HG02798 (cell line): ENCODE measurements at regions not wholly inside any gene's neighbourhood (a gene's known extent, or its start where the extent isn't known, plus 50 kb on each side); places are given as distances from the start of the nearest gene placed in this dataset.
"Not testable (repeated sequence)": the region's sequence is repeated elsewhere in the genome, so short reads cannot be mapped to it uniquely, and the experiment has no call there.

Experiments
- ATAC-seq: cut with Tn5 transposase; IDR thresholded peaks from one replicate; pipeline ENCODE4 v1.9.1; 2021; ENCODE audit warnings: mild to moderate bottlenecking; ENCODE audit not compliant: unreplicated experiment, poor library complexity

DNA sequence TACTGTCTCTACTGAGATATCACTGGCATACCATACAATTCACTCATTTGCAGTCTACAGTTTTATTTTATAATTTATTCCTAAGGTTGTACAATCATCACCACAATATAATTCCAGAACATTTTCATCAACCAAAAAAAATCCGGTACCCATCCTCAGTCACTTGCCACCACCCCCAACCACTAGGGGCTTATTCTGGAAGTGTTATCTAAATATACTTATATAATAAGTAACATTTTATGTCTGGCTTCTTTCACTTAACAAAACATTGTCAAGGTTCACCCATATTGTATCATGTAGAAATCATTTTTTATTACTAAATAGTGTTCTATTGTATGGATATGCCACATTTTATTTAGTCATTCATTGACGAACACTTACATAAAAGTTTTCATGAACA, 440.8 kb downstream of the RNF144A start:
- no peak for ATAC-seq

- no peak for ATAC-seq
These were observed 441.7 kb downstream of the RNF144A start for GRCh38 chr2:7358865-7359447.

- no peak for ATAC-seq
These were observed 446.7 kb downstream of the RNF144A start for GRCh38 chr2:7363906-7364305.

GRCh38 chr2:7368211-7368610, 451.0 kb downstream of the RNF144A start:
- ATAC-seq = no peak

- no peak for ATAC-seq
These were observed 455.9 kb downstream of the RNF144A start for GRCh38 chr2:7373156-7373555.

DNA sequence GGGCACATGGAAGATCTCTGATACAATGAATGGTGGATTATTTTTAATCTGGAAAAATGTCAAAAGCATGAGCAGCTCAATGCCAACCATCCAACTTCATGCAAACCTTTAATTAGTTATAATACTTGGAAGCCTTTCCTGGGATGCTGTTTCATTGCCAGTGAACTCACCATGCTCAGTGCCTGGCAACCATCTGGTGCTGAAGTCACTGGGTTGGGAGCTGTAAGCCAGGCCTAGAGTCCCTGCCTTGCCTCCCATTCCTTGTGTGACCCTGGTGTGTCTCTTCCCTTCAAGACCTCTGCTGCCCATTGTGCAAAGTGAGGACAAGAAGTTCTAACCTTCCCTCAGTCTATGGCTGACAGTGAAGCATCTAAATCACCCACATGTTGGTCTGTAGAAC, 458.7 kb downstream of the RNF144A start:
- no peak for ATAC-seq

GRCh38 chr2:7377916-7378569, 460.8 kb downstream of the RNF144A start:
- ATAC-seq = no peak

DNA sequence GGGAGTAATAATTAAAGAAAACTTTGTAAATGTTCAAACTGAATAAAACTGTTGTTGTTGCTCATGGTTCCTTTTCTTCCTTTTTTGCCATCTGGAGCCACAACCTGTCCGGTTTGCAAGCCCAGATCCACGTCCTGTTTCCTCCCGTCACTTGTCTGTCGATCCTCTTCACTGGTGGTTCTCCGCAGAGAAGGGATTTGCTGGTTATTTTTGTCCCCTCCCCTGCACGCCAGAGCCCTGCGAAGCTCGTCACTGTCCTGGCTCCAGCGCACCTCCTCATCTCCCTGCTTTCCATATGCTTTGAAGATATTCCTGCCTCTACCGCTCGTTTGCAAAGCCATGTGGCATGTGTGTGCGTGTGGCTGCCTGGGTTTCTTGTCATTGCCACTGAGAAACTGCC, 461.4 kb downstream of the RNF144A start:
- ATAC-seq = no peak

DNA sequence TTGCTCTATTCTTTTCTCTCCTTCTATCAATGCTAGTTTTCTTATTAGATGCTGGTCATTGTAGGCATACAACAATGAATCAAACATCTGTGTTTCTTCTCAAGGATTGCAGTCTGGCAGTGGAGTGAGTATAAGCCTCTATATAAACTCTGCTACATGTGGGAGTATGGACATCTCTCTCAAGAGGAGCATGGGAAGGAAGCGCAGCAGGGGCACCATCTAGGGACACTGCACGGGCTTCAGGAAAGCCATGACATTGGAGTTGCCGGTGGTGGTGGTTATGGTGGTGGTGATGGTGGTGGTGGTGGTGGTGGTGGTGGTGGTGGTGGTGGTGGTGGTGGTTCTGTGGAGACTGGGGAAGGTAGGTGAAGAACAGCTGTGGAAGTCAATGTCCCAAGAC, 462.6 kb downstream of the RNF144A start:
- ATAC-seq = no peak

DNA sequence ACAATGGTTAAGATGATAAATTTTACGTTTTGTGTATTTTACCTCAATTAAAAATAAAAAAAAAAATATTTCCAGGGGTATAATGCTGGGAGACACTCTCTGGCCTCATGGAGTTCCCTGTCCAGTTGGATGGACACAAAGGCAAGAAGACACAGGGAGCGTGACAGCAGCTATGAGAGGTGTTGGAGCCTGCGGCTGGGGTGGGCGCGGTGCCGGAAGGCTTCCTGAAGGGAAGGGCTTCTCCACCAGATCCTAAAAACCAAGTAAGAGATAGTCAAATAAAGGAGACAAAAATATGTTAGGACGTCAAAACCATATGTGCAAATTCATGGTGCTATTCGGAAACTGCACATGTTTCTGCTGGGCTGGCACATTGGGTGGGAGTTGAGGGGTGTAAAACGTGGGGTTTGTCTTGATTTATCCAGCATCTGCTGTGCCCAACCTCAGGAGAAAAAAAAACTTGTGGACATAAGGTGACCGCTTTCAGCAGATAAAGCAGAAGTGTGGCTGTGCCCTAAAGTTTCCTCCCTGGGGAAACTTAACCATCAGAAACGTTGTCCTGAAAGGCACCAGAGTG, 467.6 kb downstream of the RNF144A start:
- no peak for ATAC-seq

GRCh38 chr2:7390311-7390710, 473.1 kb downstream of the RNF144A start:
- not testable (repeated sequence) for ATAC-seq

DNA sequence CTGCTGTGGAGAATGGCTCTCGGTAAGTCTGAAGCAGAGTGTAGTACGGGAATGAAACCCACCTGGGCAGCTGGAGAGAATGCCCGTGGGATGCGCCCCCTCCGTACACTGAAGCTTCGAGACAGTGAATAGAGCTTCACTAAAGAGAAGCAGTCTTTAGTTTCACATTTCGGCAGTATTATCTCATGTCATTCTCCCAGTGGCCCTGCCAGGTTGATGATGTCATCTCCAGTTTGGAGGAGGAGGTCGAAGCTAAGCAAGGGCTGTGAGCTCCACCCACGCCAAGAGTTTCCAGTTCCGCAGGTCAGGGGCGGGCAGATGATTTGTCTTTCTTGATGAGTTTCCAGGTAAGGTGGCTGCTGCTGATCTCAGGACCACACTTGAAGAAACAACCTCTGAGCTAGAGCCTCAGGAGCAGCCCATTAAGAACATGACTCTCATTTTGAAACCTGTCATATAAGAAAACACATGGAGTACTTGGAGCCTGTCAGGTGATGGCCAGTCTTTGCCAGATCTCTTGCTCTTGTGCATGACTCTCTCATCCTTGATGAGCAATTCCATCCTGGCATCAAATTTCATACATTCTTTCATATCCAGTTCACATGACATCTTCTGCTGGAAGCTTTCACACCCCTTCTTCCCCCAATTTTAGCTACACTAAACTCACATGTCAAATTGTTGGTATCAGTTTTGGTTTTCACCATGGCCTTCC, 475.0 kb downstream of the RNF144A start:
- no peak for ATAC-seq

- no peak for ATAC-seq
These were observed 477.0 kb downstream of the RNF144A start for GRCh38 chr2:7394195-7394594.

DNA sequence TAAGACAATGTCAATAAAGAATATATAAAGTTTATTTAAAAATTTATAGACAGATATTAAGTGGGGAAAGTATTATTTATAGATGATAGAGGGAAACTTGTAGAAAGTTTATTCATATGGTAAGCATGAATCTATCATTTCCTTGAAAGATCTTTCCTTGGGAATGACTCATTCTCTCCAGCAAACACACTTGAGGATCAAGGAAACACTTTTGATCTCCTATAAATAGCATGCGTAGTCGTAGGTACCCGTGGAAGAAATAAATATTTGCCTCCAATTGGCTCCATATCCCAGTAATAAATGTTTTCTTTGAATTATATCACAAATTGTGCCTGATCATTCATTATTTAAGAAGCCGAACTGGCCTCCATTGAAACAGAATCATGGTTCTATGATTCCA, 483.4 kb downstream of the RNF144A start:
- no peak for ATAC-seq

- ATAC-seq = no peak
These were observed 486.0 kb downstream of the RNF144A start for GRCh38 chr2:7403092-7403775.

DNA sequence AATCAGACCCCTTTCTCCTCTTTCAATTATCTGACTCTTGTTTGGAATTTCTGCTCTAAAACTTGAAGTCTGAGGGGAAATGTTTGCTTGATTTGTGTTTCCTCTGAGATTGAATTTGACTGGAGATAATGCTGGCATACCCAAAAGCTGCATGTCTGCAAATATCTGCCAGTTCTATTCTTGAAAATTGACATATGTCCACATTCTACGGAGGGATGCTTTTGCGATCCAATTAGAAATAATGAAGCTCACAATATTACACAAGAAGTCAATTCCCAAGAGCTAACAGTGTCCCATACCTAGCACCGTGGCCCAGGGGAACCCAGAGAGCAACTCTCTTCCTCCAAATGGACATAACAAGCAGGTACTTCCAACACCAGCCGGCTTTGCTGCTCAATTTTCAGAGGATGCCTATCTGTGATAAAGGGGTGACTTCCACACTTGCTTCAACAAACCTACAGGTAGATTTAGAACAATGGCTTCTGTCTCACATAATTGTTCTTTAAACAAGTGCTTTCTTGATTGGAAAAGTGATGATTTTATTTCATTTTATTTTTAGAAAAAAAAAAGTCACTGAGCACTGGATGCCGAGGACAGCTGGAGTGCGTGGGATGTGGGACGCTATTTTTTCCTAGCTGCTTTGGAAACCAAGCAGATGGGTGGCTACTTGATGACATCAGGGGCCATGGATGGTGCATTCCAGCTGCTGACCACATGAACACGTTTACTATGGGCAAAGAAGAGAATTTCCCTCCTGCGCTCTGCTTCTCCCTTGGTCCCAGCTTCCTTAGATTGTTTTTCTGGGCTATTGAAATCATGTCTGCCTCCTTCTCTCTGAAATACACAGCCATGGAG, 488.9 kb downstream of the RNF144A start:
- no peak for ATAC-seq

- no peak for ATAC-seq
These were observed 489.8 kb downstream of the RNF144A start for GRCh38 chr2:7407001-7407400.

- no peak for ATAC-seq
These were observed 490.9 kb downstream of the RNF144A start for GRCh38 chr2:7407906-7408680.

DNA sequence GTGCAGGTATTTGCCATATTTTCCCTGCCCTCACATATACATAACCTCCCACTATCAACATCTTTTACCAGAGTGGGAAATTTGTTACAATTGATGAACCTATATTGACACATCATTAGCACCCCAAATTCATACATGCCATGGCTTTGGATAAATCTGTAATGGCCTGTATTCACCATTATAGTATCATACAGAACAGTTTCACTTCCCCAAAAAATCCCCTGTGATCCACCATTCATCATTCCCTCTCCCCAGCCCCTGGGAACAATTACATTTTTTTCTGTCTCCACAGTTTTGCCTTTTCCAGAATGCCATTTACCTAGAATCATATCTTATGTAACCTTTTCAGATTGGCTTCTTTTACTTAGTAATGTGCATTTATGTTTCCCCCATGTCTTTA, 494.5 kb downstream of the RNF144A start:
- no peak for ATAC-seq
